ENCODE measurements at regions not wholly inside any gene's neighbourhood (a gene's known extent, or its start where the extent isn't known, plus 50 kb on each side); places are given as distances from the start of the nearest gene placed in this dataset.

- TF ChIP-seq CTCF (IDR thresholded peaks at IDR 0.05): no peak
These were observed 240.9 kb downstream of the STIM2 start for GRCh38 chr4:27101561-27101960.

GRCh38 chr4:27111627-27112026, 251.0 kb downstream of the STIM2 start:
- no peak for TF ChIP-seq CTCF (IDR thresholded peaks at IDR 0.05)

GRCh38 chr4:27112587-27112986, 251.9 kb downstream of the STIM2 start:
- TF ChIP-seq CTCF (IDR thresholded peaks at IDR 0.05): no peak

GRCh38 chr4:27115221-27115620, 254.6 kb downstream of the STIM2 start:
- TF ChIP-seq CTCF (IDR thresholded peaks at IDR 0.05): no peak

- no peak for TF ChIP-seq CTCF (IDR thresholded peaks at IDR 0.05)
These were observed 256.8 kb downstream of the STIM2 start for GRCh38 chr4:27117453-27117852.

- no peak for TF ChIP-seq CTCF (IDR thresholded peaks at IDR 0.05)
These were observed 258.6 kb downstream of the STIM2 start for GRCh38 chr4:27119239-27119638.

- no peak for TF ChIP-seq CTCF (IDR thresholded peaks at IDR 0.05)
These were observed 261.2 kb downstream of the STIM2 start for GRCh38 chr4:27121830-27122229.

- TF ChIP-seq CTCF (IDR thresholded peaks at IDR 0.05): no peak
These were observed 262.6 kb downstream of the STIM2 start for GRCh38 chr4:27123123-27123768.
